GM12878 (cell line): ENCODE measurements at regions not wholly inside any gene's neighbourhood (a gene's known extent, or its start where the extent isn't known, plus 50 kb on each side); places are given as distances from the start of the nearest gene placed in this dataset.

Experiments used
- ATAC-seq: fragments of 200-7000 bp; cut with Tn5 transposase; 3 replicates; pipeline ENCODE4 v1.9.1; 2020; ENCODE audit warnings: mild to moderate bottlenecking, moderate library complexity
- BruUV-seq: library from RNA; stranded (reverse); fragments of 400-500 nt; replicated peaks from 2 replicates; lab custom pipeline; 2021; lab: Mats Ljungman, UMichigan
- CTCF ChIA-PET: fragments of 300-600 bp; sonication (Branson Sonifier 250); formaldehyde crosslinking; extraction: SDS; loops from one replicate; lab custom pipeline; 2021; ENCODE audit warnings: inconsistent platforms; lab: Yijun Ruan, JAX
- POLR2A ChIA-PET: fragments of 350-600 bp; formaldehyde crosslinking; extraction: SDS; loops from one replicate; lab custom pipeline; 2021; ENCODE audit warnings: inconsistent platforms; lab: Charles Lee
- RAD21 ChIA-PET: fragments of 300-600 bp; sonication (Branson Sonifier 250); formaldehyde crosslinking; loops from one replicate; lab custom pipeline; 2023; ENCODE audit warnings: antibody characterized with exemption; ENCODE audit not compliant: unreplicated experiment; lab: Charles Lee
- SMC1A ChIA-PET: fragments of 300-600 bp; sonication (Branson Sonifier 250); formaldehyde crosslinking; loops from one replicate; lab custom pipeline; 2023; ENCODE audit not compliant: unreplicated experiment, uncharacterized antibody; lab: Charles Lee
- DNase-seq: peaks from one replicate; pipeline ENCODE4 v3.0.0-alpha.2; 2011; ENCODE audit warnings: low read depth, low spot score
- FAIRE-seq: peaks from 3 replicates; lab custom pipeline; 2011; peaks lifted over from hg19 to GRCh38; lab: Jason Lieb, UNC
- H2AFZ ChIP-seq: 2 replicates; pipeline ENCODE4 v1.6.0; 2011; ENCODE audit warnings: low read depth, low read length, control low read depth; ENCODE audit not compliant: control insufficient read depth
- H3K27ac ChIP-seq: 2 replicates; pipeline ENCODE4 v1.5.1; 2011; ENCODE audit warnings: control low read depth; ENCODE audit not compliant: control insufficient read depth, insufficient read depth
- H3K27me3 ChIP-seq, 2 experiments: replicated peaks in 1 of 2; 2 replicates each; pipeline versions ENCODE4 v1.6.0 to v1.6.1; 2011; ENCODE audit warnings: low read length in 1 of 2; ENCODE audit not compliant: control insufficient read depth in 2 of 2, insufficient read depth in 2 of 2
- H3K36me3 ChIP-seq, 2 experiments: 2 replicates each; pipeline ENCODE4 v1.5.1; 2011; ENCODE audit warnings: low read length in 1 of 2; ENCODE audit not compliant: control insufficient read depth in 2 of 2, insufficient read depth in 2 of 2
- H3K4me1 ChIP-seq: 2 replicates; pipeline ENCODE4 v1.6.1; 2011; ENCODE audit warnings: mild to moderate bottlenecking, low read length, moderate library complexity, mixed read lengths; ENCODE audit not compliant: control insufficient read depth, insufficient read depth
- H3K4me2 ChIP-seq: 2 replicates; pipeline ENCODE4 v1.6.0; 2011; ENCODE audit warnings: control low read depth; ENCODE audit not compliant: control insufficient read depth, insufficient read depth
- H3K4me3 ChIP-seq: fragments of 200-600 bp; sonication (generic); 2 replicates; pipeline ENCODE4 v1.5.1; 2016
- H3K79me2 ChIP-seq: 2 replicates; pipeline ENCODE4 v1.6.0; 2011; ENCODE audit warnings: low read length; ENCODE audit not compliant: control insufficient read depth, insufficient read depth
- H3K9ac ChIP-seq: 2 replicates; pipeline ENCODE4 v1.8.0; 2011; ENCODE audit warnings: low read length, control low read depth, mixed read lengths; ENCODE audit not compliant: control insufficient read depth, insufficient read depth
- H3K9me3 ChIP-seq: replicated peaks from 3 replicates; pipeline ENCODE4 v1.5.1; 2011; ENCODE audit warnings: mild to moderate bottlenecking, low read length; ENCODE audit not compliant: control insufficient read depth, insufficient read depth
- H4K20me1 ChIP-seq: 2 replicates; pipeline ENCODE4 v1.6.0; 2011; ENCODE audit not compliant: control insufficient read depth, insufficient read depth
- CBFB ChIP-seq: IDR thresholded peaks from 2 replicates; pipeline ENCODE4 v1.6.1; 2016; ENCODE audit warnings: antibody characterized with exemption, low read depth
- ELK1 ChIP-seq: IDR thresholded peaks from 2 replicates; pipeline ENCODE4 v1.6.1; 2012; ENCODE audit warnings: low read depth, low read length, improper control_type of control experiment
- EP300 ChIP-seq, 2 experiments: fragments of 150-350 bp in 1 of 2; IDR thresholded peaks; 2 replicates each; pipeline ENCODE4 v1.6.1; 2011 to 2012; ENCODE audit warnings: low read depth in 2 of 2, low read length in 2 of 2, borderline replicate concordance in 1 of 2, improper control_type of control experiment in 1 of 2, inconsistent platforms in 1 of 2; ENCODE audit not compliant: control insufficient read depth in 1 of 2
- JUND ChIP-seq: IDR thresholded peaks from 2 replicates; pipeline ENCODE4 v1.6.1; 2012; ENCODE audit warnings: low read depth, mild to moderate bottlenecking, low read length, improper control_type of control experiment, moderate library complexity
- NBN ChIP-seq: fragments of 450-650 bp; IDR thresholded peaks from 2 replicates; pipeline ENCODE4 v1.6.1; 2016
- POLR2A ChIP-seq: IDR thresholded peaks from 2 replicates; pipeline ENCODE4 v1.6.1; 2011; ENCODE audit warnings: low read depth, mild to moderate bottlenecking, low read length
- POLR2AphosphoS2 ChIP-seq: IDR thresholded peaks from 2 replicates; pipeline ENCODE4 v1.6.1; 2011; ENCODE audit warnings: low read depth, mild to moderate bottlenecking, low read length, improper control_type of control experiment, moderate library complexity
- POU2F2 ChIP-seq: IDR thresholded peaks from 3 replicates; pipeline ENCODE4 v1.6.1; 2011; ENCODE audit warnings: low read depth, mild to moderate bottlenecking, low read length, borderline replicate concordance
- RCOR1 ChIP-seq: conservative IDR thresholded peaks from 2 replicates; pipeline ENCODE4 v1.6.1; 2012; ENCODE audit warnings: low read depth, low read length, improper control_type of control experiment
- REST ChIP-seq: IDR thresholded peaks from 2 replicates; pipeline ENCODE4 v1.6.1; 2012; ENCODE audit warnings: mild to moderate bottlenecking, low read depth, low read length
- SP1 ChIP-seq: IDR thresholded peaks from one replicate; pipeline ENCODE4 v1.6.1; 2011; ENCODE audit warnings: low read depth, low read length
- YBX1 ChIP-seq: fragments of 450-650 bp; IDR thresholded peaks from 2 replicates; pipeline ENCODE4 v1.6.1; 2016; ENCODE audit warnings: antibody characterized with exemption
- ZBED1 ChIP-seq: IDR thresholded peaks from 2 replicates; pipeline ENCODE4 v1.6.1; 2016; ENCODE audit warnings: borderline replicate concordance
- WGBS: methylation state at CpG from one replicate; pipeline ENCODE4 v1.1.6; 2016; ENCODE audit warnings: low lambda C conversion rate; ENCODE audit not compliant: insufficient replicate concordance, insufficient coverage; ENCODE audit errors: missing lambda C conversion rate; 5-methylcytosine and 5-hydroxymethylcytosine counted together
- in situ Hi-C: fragments of 300-500 bp; cut with MboI; formaldehyde crosslinking; loops from 9 replicates; pipeline ENCODE4 v1.14.3; 2018; ENCODE audit warnings: mixed read lengths
- intact Hi-C: fragments of 100-400 bp; cut with micrococcal nuclease; formaldehyde crosslinking; loops from one replicate; pipeline ENCODE4 v1.14.2; 2022; ENCODE audit not compliant: unreplicated experiment
- TF ChIP-seq, protein P1 (sequence below): IDR thresholded peaks from 2 replicates; pipeline ENCODE4 v1.6.1; 2011; ENCODE audit warnings: borderline replicate concordance, low read depth, mild to moderate bottlenecking, moderate library complexity, low read length; ENCODE audit not compliant: insufficient read depth, poor library complexity, severe bottlenecking
- TF ChIP-seq, protein P2 (sequence below): fragments of 150-350 bp; IDR thresholded peaks from 2 replicates; pipeline ENCODE4 v1.6.1; 2014; ENCODE audit warnings: mild to moderate bottlenecking, low read depth, low read length

DNA sequence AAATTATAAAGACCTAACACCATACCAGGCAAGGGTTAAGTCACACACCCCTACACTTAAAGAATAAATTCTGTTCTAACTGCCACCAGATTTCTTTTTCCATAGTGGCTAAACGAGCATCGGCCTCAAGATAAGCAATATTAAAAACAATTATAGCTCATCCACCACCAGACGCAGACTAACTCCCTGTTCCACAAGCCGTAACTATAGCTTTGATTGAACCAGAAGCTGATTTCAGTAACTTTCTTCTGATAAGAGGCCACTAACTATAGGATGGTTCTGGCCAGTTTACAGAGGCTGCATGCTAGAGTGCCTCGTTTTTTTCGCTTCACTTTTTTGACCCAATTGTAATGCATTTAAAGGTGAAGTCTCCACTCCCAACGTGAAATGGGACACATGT is 238.8 kb downstream of the MRPL39 start (continued):
- TF ChIP-seq REST (no peak), YBX1 (no peak), ELK1 (no peak), EP300 (IDR thresholded peaks at IDR 0.05; ENCODE audit: borderline replicate concordance in 1 of 2, control insufficient read depth in 1 of 2, low read depth in 2 of 2, low read length in 2 of 2) (no peak)

DNA sequence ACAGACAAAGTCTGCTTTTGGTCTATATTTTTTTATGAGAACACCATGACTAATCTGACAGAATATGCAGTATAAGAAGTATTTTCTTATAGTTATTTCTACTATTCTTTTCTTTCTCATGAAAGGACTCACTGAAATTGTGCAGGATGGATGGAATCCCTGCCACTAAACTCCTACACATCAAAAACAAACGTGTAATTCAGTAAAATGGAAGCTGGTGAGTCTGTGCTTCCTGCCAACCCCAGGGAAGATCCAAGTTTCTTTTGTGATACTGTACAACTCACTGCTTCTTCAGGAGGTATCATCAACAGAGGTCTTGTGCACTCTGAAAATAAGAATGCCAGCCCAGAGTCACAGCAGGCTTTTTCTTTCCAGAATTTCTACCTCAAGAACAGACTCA is 241.2 kb downstream of the MRPL39 start:
- FAIRE-seq (no peak), ATAC-seq (no peak), DNase-seq (no peak)
- in situ Hi-C loops (no loop called here), intact Hi-C loops (no loop called here)
- Histone ChIP-seq H3K27ac (no peak overlapping the region), H3K4me2 (no peak overlapping the region), H3K9me3 (no peaks in the 10 kb centered on the region; the same call in 2 of the 3 replicates), H4K20me1 (no peaks in the 10 kb centered on the region), H3K27me3 (no peaks in the 10 kb centered on the region), H3K4me1 (no peaks in the 10 kb centered on the region), H3K79me2 (no peaks in the 10 kb centered on the region), H3K9ac (no peak overlapping the region), H3K4me3 (no peak overlapping the region), H2AFZ (no peak overlapping the region), H3K36me3 (no peaks in the 10 kb centered on the region)
- ChIA-PET CTCF (interaction anchor here (1.5 kb wide), 1 partner anchor 16 kb away, joined by 4 read pairs; no protein-coding TSS in a partner anchor), RAD21 (no interaction called here), SMC1A (no interaction called here), POLR2A (no interaction called here)
- 92% methylated on average over 1 of the region's 1 CpG for WGBS
- BruUV-seq: no TSS peak
- TF ChIP-seq POU2F2 (no peak), CBFB (no peak), RCOR1 (no peak), POLR2A (no peak), SP1 (no peak), NBN (no peak), POLR2AphosphoS2 (no peak), ZBED1 (no peak), JUND (no peak)
- TF ChIP-seq, protein P1, sequence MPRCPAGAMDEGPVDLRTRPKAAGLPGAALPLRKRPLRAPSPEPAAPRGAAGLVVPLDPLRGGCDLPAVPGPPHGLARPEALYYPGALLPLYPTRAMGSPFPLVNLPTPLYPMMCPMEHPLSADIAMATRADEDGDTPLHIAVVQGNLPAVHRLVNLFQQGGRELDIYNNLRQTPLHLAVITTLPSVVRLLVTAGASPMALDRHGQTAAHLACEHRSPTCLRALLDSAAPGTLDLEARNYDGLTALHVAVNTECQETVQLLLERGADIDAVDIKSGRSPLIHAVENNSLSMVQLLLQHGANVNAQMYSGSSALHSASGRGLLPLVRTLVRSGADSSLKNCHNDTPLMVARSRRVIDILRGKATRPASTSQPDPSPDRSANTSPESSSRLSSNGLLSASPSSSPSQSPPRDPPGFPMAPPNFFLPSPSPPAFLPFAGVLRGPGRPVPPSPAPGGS: no peak
- TF ChIP-seq, protein P2, sequence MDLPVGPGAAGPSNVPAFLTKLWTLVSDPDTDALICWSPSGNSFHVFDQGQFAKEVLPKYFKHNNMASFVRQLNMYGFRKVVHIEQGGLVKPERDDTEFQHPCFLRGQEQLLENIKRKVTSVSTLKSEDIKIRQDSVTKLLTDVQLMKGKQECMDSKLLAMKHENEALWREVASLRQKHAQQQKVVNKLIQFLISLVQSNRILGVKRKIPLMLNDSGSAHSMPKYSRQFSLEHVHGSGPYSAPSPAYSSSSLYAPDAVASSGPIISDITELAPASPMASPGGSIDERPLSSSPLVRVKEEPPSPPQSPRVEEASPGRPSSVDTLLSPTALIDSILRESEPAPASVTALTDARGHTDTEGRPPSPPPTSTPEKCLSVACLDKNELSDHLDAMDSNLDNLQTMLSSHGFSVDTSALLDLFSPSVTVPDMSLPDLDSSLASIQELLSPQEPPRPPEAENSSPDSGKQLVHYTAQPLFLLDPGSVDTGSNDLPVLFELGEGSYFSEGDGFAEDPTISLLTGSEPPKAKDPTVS: no peak
